Hepatocyte (in vitro differentiated cells): ENCODE measurements at regions not wholly inside any gene's neighbourhood (a gene's known extent, or its start where the extent isn't known, plus 50 kb on each side); places are given as distances from the start of the nearest gene placed in this dataset.

Source experiments
- DNase-seq: peaks from one replicate; pipeline ENCODE4 v3.0.0-alpha.2; 2016; ENCODE audit warnings: low spot score
- H2AFZ ChIP-seq: fragments of 200-600 bp; sonication (generic); 2 replicates; pipeline ENCODE4 v1.6.0; 2016; ENCODE audit warnings: antibody characterized with exemption, mild to moderate bottlenecking
- H3K27ac ChIP-seq: fragments of 200-600 bp; sonication (generic); 2 replicates; pipeline ENCODE4 v1.5.1; 2016; ENCODE audit warnings: mild to moderate bottlenecking
- H3K27me3 ChIP-seq: fragments of 200-600 bp; sonication (generic); 2 replicates; pipeline ENCODE4 v1.6.1; 2016
- H3K36me3 ChIP-seq: fragments of 200-600 bp; sonication (generic); replicated peaks from 2 replicates; pipeline ENCODE4 v1.5.1; 2016; ENCODE audit warnings: low read depth; ENCODE audit not compliant: insufficient read depth
- H3K4me1 ChIP-seq: fragments of 200-600 bp; sonication (generic); 2 replicates; pipeline ENCODE4 v1.5.1; 2016; ENCODE audit warnings: mild to moderate bottlenecking, moderate library complexity; ENCODE audit not compliant: insufficient read depth
- H3K4me2 ChIP-seq: fragments of 200-600 bp; sonication (generic); 2 replicates; pipeline ENCODE4 v1.6.0; 2016
- H3K4me3 ChIP-seq: fragments of 200-600 bp; sonication (generic); 2 replicates; pipeline ENCODE4 v1.5.1; 2016; ENCODE audit warnings: mild to moderate bottlenecking
- H3K79me2 ChIP-seq: fragments of 200-600 bp; sonication (generic); 2 replicates; pipeline ENCODE4 v1.6.0; 2017; ENCODE audit warnings: mild to moderate bottlenecking
- H3K9me2 ChIP-seq: fragments of 200-600 bp; sonication (generic); replicated peaks from 2 replicates; pipeline ENCODE4 v1.6.0; 2017; ENCODE audit warnings: mild to moderate bottlenecking; ENCODE audit not compliant: insufficient read depth
- H3K9me3 ChIP-seq: fragments of 200-600 bp; sonication (generic); 2 replicates; pipeline ENCODE4 v1.5.1; 2016; ENCODE audit warnings: low read depth, mild to moderate bottlenecking
- H4K20me1 ChIP-seq: fragments of 200-600 bp; sonication (generic); 2 replicates; pipeline ENCODE4 v1.6.0; 2016; ENCODE audit warnings: mild to moderate bottlenecking; ENCODE audit not compliant: insufficient read depth, poor library complexity, severe bottlenecking
- EZH2 ChIP-seq: fragments of 200-600 bp; sonication (generic); IDR thresholded peaks from 2 replicates; pipeline ENCODE4 v1.6.1; 2016; ENCODE audit warnings: antibody characterized with exemption, mild to moderate bottlenecking, borderline replicate concordance
- EZH2phosphoT487 ChIP-seq: fragments of 200-600 bp; sonication (generic); IDR thresholded peaks from one replicate; pipeline ENCODE4 v1.6.1; 2018; ENCODE audit warnings: antibody characterized with exemption, mild to moderate bottlenecking, low read depth, moderate library complexity; ENCODE audit not compliant: unreplicated experiment, severe bottlenecking
- WGBS: methylation state at CpG from one replicate; pipeline ENCODE4 v1.1.6; 2016; ENCODE audit warnings: low lambda C conversion rate; ENCODE audit errors: missing lambda C conversion rate; 5-methylcytosine and 5-hydroxymethylcytosine counted together
- TF ChIP-seq, protein P1 (sequence below): fragments of 200-600 bp; sonication (generic); IDR thresholded peaks from 2 replicates; pipeline ENCODE4 v1.5.1; 2016; ENCODE audit warnings: antibody characterized with exemption, mild to moderate bottlenecking; ENCODE audit not compliant: poor library complexity

DNA sequence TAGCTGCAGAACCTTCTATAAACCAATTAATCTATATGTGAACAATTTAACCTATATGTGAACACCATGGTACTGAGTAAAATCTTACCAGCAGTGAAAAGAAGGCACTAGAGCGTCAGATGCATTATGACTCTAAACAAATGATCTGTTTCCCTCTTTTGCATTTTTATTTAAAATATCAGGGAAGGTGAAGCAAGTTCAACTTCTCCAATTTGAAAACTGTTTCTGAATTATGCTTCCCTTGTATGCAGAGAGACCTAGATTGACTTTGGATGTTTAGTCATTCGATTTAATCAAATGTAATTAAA is 80.9 kb downstream of the DAD1 start:
- Histone ChIP-seq H3K4me1 (peaks cover 23% of the 10 kb centered on the region), H4K20me1 (no peaks in the 10 kb centered on the region), H3K9me3 (no peaks in the 10 kb centered on the region), H3K27me3 (no peaks in the 10 kb centered on the region), H3K36me3 (no peaks in the 10 kb centered on the region), H3K79me2 (no peaks in the 10 kb centered on the region), H3K4me3 (no peak overlapping the region), H3K9me2 (no peaks in the 10 kb centered on the region), H2AFZ (no peak overlapping the region), H3K27ac (no peak overlapping the region), H3K4me2 (no peak overlapping the region)
- TF ChIP-seq EZH2 (no peak), EZH2phosphoT487 (no peak)
- TF ChIP-seq, protein P1, sequence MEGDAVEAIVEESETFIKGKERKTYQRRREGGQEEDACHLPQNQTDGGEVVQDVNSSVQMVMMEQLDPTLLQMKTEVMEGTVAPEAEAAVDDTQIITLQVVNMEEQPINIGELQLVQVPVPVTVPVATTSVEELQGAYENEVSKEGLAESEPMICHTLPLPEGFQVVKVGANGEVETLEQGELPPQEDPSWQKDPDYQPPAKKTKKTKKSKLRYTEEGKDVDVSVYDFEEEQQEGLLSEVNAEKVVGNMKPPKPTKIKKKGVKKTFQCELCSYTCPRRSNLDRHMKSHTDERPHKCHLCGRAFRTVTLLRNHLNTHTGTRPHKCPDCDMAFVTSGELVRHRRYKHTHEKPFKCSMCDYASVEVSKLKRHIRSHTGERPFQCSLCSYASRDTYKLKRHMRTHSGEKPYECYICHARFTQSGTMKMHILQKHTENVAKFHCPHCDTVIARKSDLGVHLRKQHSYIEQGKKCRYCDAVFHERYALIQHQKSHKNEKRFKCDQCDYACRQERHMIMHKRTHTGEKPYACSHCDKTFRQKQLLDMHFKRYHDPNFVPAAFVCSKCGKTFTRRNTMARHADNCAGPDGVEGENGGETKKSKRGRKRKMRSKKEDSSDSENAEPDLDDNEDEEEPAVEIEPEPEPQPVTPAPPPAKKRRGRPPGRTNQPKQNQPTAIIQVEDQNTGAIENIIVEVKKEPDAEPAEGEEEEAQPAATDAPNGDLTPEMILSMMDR: no peak
- WGBS: 96% methylated on average over 2 of the region's 2 CpGs
- DNase-seq: no peak

DNA sequence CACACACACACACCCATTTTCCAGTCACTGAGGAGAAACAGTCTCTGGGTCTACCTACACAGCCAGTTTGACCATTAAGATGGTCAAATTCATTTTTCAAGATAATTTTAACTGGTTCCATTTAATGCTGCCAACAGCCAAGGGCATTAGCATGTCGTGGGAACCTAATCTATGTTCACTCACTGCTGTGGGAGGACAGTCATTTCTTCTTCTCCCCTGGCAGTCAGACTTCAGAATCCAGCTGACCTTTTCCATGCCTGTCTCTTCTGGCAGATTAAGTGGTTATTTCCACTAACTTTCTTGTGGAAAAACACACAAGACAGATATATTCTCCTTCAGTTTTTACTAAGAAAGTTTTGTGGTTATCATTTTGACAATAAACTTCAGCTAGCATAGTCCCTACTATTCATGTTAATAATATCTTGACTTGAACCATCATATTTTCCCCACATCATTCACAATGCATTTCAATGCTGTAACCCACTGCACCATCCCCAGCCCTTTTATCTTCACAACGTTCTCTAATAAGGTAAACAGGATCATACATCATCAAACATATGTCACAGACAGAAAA is 82.2 kb downstream of the DAD1 start:
- Histone ChIP-seq H4K20me1 (no peaks in the 10 kb centered on the region), H3K79me2 (no peaks in the 10 kb centered on the region), H2AFZ (no peak overlapping the region), H3K4me2 (no peak overlapping the region), H3K36me3 (no peaks in the 10 kb centered on the region), H3K4me1 (peaks cover 23% of the 10 kb centered on the region), H3K27ac (no peak overlapping the region), H3K9me3 (no peaks in the 10 kb centered on the region), H3K9me2 (no peaks in the 10 kb centered on the region), H3K4me3 (no peak overlapping the region), H3K27me3 (no peaks in the 10 kb centered on the region)
- WGBS: 49% methylated on average over 2 of the region's 2 CpGs
- no peak for TF ChIP-seq EZH2phosphoT487
- TF ChIP-seq, protein P1: no peak
- no peak for TF ChIP-seq EZH2
- DNase-seq: no peak

DNA sequence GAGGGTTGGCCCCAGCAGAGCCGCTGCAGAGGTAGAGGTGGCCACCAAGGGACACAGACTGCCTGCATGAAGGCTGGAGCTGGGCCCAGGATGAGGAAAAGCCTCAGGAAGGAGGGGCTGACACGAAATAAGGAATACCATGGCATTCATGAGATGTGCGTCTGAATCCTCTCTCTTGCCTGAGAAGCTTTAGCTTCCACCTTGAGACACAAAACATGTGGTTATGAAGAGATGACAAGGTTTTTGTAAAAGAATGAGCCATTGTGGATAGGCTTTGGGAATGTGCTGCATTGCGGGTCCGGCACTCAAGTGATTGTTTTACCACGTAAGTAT is 82.7 kb downstream of the DAD1 start:
- no peak for DNase-seq
- Histone ChIP-seq H2AFZ (no peak overlapping the region), H3K27ac (no peak overlapping the region), H4K20me1 (no peaks in the 10 kb centered on the region), H3K27me3 (no peaks in the 10 kb centered on the region), H3K79me2 (no peaks in the 10 kb centered on the region), H3K36me3 (no peaks in the 10 kb centered on the region), H3K4me3 (no peak overlapping the region), H3K9me2 (no peaks in the 10 kb centered on the region), H3K4me2 (no peak overlapping the region), H3K4me1 (peaks cover 22% of the 10 kb centered on the region), H3K9me3 (no peaks in the 10 kb centered on the region)
- 93% methylated on average over 6 of the region's 6 CpGs for whole genome bisulfite sequencing
- TF ChIP-seq EZH2phosphoT487: no peak
- TF ChIP-seq EZH2: no peak
- TF ChIP-seq, protein P1: no peak
